Stimulated activated CD4-positive, alpha-beta T cell treated with anti-CD3 and anti-CD28 coated beads, Interleukin-4, amount 100 ng/mL, for 48 hours (primary cell): ENCODE measurements at regions not wholly inside any gene's neighbourhood (a gene's known extent, or its start where the extent isn't known, plus 50 kb on each side); places are given as distances from the start of the nearest gene placed in this dataset.

ENCODE experiments used
- DNase-seq, 2 donors: peaks; one replicate each; pipeline ENCODE4 v3.0.0-alpha.2; 2020; ENCODE audit warnings: low read depth in 2 of 2

- no peak for DNase-seq
Observed at GRCh38 chr2:217090884-217091283, 231.0 kb upstream of the TNP1 start.

- no peak for DNase-seq
Observed at GRCh38 chr2:217090024-217090473, 230.2 kb upstream of the TNP1 start.

DNA sequence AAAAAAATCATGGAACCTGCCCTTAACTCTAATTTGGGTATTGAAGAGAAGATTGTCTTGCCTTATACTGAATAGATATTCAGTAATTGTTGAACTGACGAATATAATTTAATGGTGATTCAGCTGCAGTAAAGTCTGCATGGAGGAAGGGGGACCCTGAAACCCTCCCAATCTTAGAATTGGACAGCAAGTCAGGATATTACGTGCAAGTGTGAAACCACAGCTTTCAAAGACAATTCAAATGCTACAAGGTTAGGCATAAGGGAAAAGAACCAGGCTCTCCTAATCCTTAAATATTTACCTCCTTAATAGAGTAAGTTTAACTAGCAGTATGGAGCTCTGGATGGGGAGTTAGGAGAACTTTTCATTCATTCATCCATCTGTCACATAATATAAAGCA, 226.9 kb upstream of the TNP1 start:
- DNase-seq, result no peak

GRCh38 chr2:217086038-217086522, 226.2 kb upstream of the TNP1 start:
- DNase-seq, result peak in 1 of 2 donors; percentile 13

DNA sequence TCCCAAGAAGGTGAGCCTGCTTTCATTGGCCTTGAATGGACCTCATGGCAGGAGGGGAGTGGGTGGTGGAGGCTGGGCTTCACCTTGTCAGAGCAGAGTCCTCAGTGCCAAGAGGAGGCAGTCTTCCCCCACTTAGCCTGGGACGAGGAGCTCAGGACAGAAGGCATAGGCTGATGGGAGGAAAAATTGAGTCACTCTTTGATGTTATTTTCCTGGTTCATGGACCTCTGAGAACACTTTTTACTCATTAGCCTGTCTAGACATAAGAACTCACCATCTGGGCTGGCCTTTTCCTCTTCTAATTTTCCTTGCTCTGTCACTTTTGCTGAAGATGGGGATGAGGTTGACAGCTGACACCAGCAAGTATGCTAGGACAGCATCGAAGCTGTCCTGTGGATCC, 225.7 kb upstream of the TNP1 start:
- peak in 1 of 2 donors; percentile 4 for DNase-seq

GRCh38 chr2:217081799-217082198, 221.9 kb upstream of the TNP1 start:
- DNase-seq, result no peak

DNA sequence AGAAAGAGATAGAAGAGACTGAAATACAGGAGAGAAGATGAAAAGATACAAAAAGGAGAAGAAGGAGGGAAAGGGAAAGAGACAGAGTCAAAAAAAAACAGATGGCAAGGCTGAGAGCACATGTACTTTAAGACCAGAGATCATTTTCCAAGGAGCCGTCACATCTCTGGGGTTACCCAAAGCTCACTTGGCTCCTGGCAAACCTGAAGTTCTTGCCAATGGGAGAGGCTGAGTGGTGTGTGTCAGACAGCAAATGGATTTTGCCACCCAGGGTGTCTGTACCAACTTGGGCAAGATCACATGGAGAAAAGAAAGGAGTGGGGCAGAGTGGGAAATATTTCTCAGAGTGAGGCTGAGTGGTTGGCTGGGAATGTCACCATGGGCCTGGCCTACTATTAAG, 219.3 kb upstream of the TNP1 start:
- DNase-seq, result no peak

- no peak for DNase-seq
Observed at GRCh38 chr2:217077831-217078407, 218.1 kb upstream of the TNP1 start.

DNA sequence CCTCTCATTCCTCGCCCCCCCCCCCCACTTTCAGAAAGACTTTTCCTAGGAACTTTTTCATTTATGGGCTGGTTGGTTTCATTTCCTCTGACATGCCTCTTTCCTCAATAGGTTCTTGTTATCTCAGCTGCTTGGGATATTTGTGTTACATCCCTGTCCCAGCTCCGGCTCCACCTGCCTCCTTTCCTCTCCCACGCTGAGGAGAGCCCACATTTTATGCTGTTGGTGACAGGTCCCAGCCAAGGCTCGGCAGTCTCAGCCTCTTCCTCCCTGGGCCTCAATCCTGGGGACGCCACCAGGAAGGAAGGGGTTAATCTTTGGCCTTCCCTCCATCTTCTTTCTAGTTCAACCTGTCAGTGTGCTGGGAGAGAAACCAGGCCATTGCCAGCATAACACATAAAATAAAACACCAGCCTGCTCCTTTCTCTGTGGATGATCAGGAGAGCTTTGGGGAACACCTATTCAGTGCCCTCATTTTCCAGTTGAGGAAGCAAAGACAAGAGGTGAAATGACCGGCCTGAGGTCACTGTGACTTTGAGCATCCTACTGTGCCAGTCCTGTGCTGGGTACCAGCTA, 216.9 kb upstream of the TNP1 start:
- no peak for DNase-seq

DNA sequence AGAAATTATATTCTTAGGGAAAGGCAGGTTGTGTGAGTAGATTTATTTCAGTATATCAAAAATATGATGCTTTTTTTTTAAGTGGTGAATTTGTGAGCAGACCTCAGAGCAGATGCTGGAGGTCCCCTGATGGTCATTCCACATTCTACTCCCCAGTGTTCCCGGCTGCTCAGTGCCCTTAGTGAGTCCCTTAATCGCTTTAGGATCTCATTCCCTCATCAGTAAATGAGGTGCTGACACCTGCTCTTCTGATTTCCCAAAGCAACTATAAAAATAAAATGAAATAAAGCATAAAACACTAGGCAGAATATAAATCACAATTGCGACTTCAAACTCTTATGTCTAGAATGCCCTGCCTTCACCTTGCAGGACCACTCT, 216.2 kb upstream of the TNP1 start:
- DNase-seq, result no peak

GRCh38 chr2:217075268-217076057, 215.6 kb upstream of the TNP1 start:
- no peak for DNase-seq

- DNase-seq, result no peak
Observed at GRCh38 chr2:217074576-217075255, 214.9 kb upstream of the TNP1 start.

DNA sequence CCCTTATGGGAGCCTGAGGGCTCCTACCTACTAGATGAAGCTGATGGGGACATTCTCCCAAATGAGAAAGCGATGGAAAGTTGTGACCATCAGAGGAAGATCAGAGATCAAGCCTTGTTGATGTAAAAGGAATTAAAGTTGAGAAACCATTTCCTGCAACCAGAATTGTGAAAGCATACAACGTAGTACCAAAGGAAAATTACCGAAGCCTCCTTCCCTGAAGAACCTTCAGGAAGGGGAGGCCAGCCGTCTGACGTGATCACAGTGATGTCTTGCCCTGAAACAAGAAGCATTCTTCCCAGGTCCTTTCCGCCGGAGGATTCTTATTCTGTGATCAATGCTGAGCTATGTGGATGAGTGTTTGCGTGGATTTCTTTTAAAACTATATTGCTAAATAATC, 211.6 kb upstream of the TNP1 start:
- no peak for DNase-seq

GRCh38 chr2:217070611-217071010, 210.7 kb upstream of the TNP1 start:
- DNase-seq, result no peak

DNA sequence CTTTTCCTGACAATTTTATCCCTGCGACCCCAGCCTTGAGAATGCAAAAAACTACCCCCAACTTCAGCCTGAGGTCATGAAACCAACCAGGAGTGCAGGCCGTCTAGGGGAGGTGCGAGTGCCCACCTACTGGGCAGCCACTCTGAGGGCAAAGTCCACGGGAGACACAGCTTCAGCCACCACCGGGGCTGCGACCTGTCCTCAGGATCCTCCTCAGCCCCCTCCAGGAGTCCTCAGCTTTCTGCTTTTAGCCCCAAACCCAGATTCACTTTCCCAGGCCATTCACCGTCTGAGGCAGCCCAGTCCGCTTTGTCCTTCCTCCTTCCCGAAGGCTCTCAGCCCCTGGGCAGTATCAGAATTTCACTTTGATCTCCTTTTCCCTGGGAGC, 210.2 kb upstream of the TNP1 start:
- DNase-seq, result no peak

- no peak for DNase-seq
Observed at GRCh38 chr2:217069263-217070042, 209.6 kb upstream of the TNP1 start.

DNA sequence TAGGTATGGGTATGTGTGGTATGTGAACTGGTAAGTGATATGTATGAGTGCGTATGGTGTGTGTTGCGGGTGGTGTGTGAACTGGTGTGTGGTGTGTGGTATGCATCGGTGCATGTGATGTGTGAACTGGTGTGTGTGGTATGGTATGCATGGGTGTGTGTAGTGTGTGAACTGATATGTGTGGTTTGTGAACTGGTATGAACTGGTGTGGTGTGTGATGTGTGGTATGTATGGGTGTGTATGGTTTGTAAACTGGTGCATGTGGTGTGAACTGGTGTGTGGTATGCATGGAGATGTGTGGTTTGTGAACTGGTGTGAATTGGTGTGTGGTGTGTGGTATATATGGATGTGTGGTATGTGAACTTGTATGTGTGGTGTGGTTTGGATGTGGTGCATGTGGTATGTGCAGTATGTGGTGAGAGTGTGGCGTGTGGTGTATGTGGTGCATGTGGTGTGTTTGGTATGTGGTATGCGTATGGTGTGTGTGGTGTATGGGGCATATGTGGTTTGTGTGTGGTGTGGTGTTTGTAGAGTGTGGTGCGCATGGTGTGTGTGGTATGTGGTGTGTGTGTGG, 208.9 kb upstream of the TNP1 start:
- DNase-seq, result no peak

- DNase-seq, result no peak
Observed at GRCh38 chr2:217067787-217068186, 207.9 kb upstream of the TNP1 start.

DNA sequence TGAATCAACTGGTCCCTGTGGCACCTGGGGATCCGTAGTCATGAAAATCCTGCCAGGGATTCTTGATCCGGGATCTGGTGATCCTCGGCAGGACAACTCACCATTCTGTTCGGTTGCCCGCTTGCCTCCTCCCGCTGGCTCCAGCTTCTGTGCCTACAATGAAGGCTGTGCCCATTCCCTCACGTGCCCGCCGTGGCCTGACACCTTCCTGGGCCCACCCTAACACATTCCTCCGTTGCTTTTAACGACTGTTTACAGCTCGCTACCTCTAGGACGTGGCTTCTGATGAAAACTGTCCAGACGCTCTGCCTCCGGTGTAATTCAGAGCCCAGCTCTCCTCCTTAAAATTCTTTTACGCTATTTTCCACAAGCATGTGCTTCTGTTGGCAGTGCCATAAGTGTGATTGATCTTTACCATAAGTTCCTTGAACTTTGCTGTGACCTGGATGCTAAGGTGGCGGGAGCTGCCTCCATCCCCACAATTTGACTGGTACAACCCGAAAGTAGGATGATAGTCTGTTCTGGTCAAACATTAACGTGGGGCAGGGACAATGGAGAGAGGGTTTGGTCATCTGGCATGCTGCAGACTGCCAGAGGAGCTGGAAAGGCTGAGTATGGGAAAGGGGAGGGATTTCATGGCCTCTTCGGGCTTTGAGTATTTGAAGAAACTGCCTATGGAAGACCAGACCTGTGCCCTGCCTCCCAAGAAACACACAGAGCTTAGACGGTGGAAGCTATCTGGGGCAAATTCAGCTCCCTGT, 206.8 kb upstream of the TNP1 start:
- DNase-seq, result no peak

DNA sequence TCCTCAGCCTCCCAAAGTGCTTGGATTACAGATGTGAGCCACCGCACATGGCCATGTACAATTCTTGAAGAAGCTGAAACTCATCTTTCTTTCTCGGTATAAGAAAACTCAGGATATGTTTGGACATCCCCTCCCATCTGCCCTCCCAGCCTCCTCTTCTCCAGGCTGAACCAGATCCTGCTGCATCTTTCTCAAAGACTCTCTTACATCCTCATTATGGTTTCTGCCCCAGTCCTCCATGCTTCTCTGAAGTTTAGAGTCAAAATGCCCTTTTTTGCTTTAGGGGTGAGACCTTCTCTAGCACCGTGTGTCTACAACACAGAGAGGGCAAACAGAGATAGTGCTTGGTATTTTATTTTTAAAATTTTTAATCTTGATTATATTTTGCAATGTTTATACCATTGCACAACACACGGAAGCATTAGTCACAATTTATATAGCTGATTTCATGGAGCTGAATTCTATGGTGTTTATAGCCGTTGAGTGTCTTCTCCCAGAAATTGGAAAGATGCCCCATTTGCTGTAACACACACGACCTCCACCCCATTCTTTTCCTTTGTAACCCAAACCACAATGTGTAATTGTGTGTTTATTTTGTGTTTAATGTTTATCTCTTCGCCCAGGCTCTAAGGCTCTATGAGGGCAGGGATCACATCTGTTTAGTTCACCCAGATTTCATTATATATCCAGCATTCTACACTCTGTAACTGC, 206.0 kb upstream of the TNP1 start:
- no peak for DNase-seq
